Neural progenitor cell (in vitro differentiated cells): ENCODE measurements at regions not wholly inside any gene's neighbourhood (a gene's known extent, or its start where the extent isn't known, plus 50 kb on each side); places are given as distances from the start of the nearest gene placed in this dataset.

ENCODE experiments used
- DNase-seq: peaks from one replicate; pipeline ENCODE4 v3.0.0-alpha.2; 2016; ENCODE audit warnings: low spot score
- H2AFZ ChIP-seq: fragments of 200-600 bp; sonication (generic); replicated peaks from 2 replicates; pipeline ENCODE4 v1.6.1; 2016; ENCODE audit warnings: antibody characterized with exemption
- H3F3A ChIP-seq: fragments of 200-600 bp; sonication (generic); 2 replicates; pipeline ENCODE4 v1.6.1; 2016; ENCODE audit warnings: antibody characterized with exemption, low read depth
- H3K27ac ChIP-seq: fragments of 200-600 bp; sonication (generic); 2 replicates; pipeline ENCODE4 v1.5.1; 2016; ENCODE audit warnings: mild to moderate bottlenecking
- H3K27me3 ChIP-seq: fragments of 200-600 bp; sonication (generic); 2 replicates; pipeline ENCODE4 v1.6.1; 2016; ENCODE audit warnings: mild to moderate bottlenecking, moderate library complexity
- H3K36me3 ChIP-seq: fragments of 200-600 bp; sonication (generic); 2 replicates; pipeline ENCODE4 v1.5.1; 2016
- H3K4me1 ChIP-seq: fragments of 200-600 bp; sonication (generic); 2 replicates; pipeline ENCODE4 v1.6.1; 2016; ENCODE audit warnings: mixed run types
- H3K4me2 ChIP-seq: fragments of 200-600 bp; sonication (generic); 2 replicates; pipeline ENCODE4 v1.6.1; 2016
- H3K4me3 ChIP-seq: fragments of 200-600 bp; sonication (generic); 2 replicates; pipeline ENCODE4 v1.5.1; 2016
- H3K79me2 ChIP-seq: fragments of 200-600 bp; sonication (generic); 2 replicates; pipeline ENCODE4 v1.6.1; 2016; ENCODE audit warnings: low read depth
- H3K9ac ChIP-seq: fragments of 200-600 bp; sonication (generic); 2 replicates; pipeline ENCODE4 v1.6.1; 2016
- H3K9me3 ChIP-seq: fragments of 200-600 bp; sonication (generic); 2 replicates; pipeline ENCODE4 v1.5.1; 2016; ENCODE audit warnings: low read depth
- H4K20me1 ChIP-seq: fragments of 200-600 bp; sonication (generic); 2 replicates; pipeline ENCODE4 v1.6.1; 2016; ENCODE audit warnings: low read depth
- H3K27ac Mint-ChIP-seq: 3 replicates; pipeline ENCODE4 v1.8.0; 2021; ENCODE audit warnings: mixed read lengths
- H3K27me3 Mint-ChIP-seq: 2 replicates; pipeline ENCODE4 v1.8.0; 2022; ENCODE audit warnings: low read depth, mild to moderate bottlenecking, inconsistent platforms, moderate library complexity, mixed read lengths; ENCODE audit not compliant: insufficient read depth
- H3K36me3 Mint-ChIP-seq: 3 replicates; pipeline ENCODE4 v1.8.0; 2021; ENCODE audit warnings: mixed read lengths
- H3K4me1 Mint-ChIP-seq: 3 replicates; pipeline ENCODE4 v1.8.0; 2021; ENCODE audit warnings: mixed read lengths
- H3K4me3 Mint-ChIP-seq: 3 replicates; pipeline ENCODE4 v1.8.0; 2021; ENCODE audit warnings: mild to moderate bottlenecking, moderate library complexity, mixed read lengths
- H3K9me3 Mint-ChIP-seq: 3 replicates; pipeline ENCODE4 v1.8.0; 2020; ENCODE audit warnings: mixed read lengths
- CTCF ChIP-seq: fragments of 200-600 bp; sonication (generic); IDR thresholded peaks from 2 replicates; pipeline ENCODE4 v1.5.1; 2017; ENCODE audit warnings: antibody characterized with exemption, mild to moderate bottlenecking
- EZH2 ChIP-seq: fragments of 200-600 bp; sonication (generic); IDR thresholded peaks from 2 replicates; pipeline ENCODE4 v1.6.1; 2017; ENCODE audit warnings: antibody characterized with exemption, mild to moderate bottlenecking, moderate library complexity
- EZH2phosphoT487 ChIP-seq: fragments of 200-600 bp; sonication (generic); IDR thresholded peaks from 2 replicates; pipeline ENCODE4 v1.6.1; 2017; ENCODE audit warnings: antibody characterized with exemption

GRCh38 chr12:91985002-91985787 lies 160.5 kb downstream of the BTG1 start:
- DNase-seq = no peak
- H3K4me3 ChIP-seq = no peak overlapping the region
- no peak overlapping the region for H2AFZ ChIP-seq
- Mint-ChIP-seq H3K27ac (no peak overlapping the region), H3K36me3 (no peaks in the 10 kb centered on the region), H3K4me3 (no peak overlapping the region), H3K27me3 (no peaks in the 10 kb centered on the region), H3K9me3 (no peaks in the 10 kb centered on the region), H3K4me1 (peaks cover 25% of the 10 kb centered on the region)
- peaks cover 3% of the 10 kb centered on the region for H4K20me1 ChIP-seq
- H3K79me2 ChIP-seq = no peaks in the 10 kb centered on the region
- H3K4me1 ChIP-seq = peaks cover 8% of the 10 kb centered on the region
- no peak overlapping the region for H3K27ac ChIP-seq
- no peak overlapping the region for H3K9ac ChIP-seq
- no peaks in the 10 kb centered on the region for H3K9me3 ChIP-seq
- no peak for TF ChIP-seq EZH2phosphoT487
- H3K36me3 ChIP-seq = no peaks in the 10 kb centered on the region
- H3F3A ChIP-seq = no peaks in the 10 kb centered on the region
- H3K27me3 ChIP-seq = no peaks in the 10 kb centered on the region
- no peak overlapping the region for H3K4me2 ChIP-seq

- no peak for TF ChIP-seq EZH2phosphoT487
- no peak for TF ChIP-seq EZH2
- TF ChIP-seq CTCF = no peak
- no peak overlapping the region for H3K4me3 ChIP-seq
- peaks cover 25% of the 10 kb centered on the region for H3K4me1 Mint-ChIP-seq
- H3K9me3 Mint-ChIP-seq = no peaks in the 10 kb centered on the region
- H3K27ac ChIP-seq = no peak overlapping the region
- no peaks in the 10 kb centered on the region for H3K36me3 Mint-ChIP-seq
- H3K27ac Mint-ChIP-seq = no peak overlapping the region
- H3K36me3 ChIP-seq = no peaks in the 10 kb centered on the region
- H3K9me3 ChIP-seq = no peaks in the 10 kb centered on the region
- H3K4me2 ChIP-seq = no peak overlapping the region
- no peak overlapping the region for H3K4me3 Mint-ChIP-seq
- peaks cover 3% of the 10 kb centered on the region for H4K20me1 ChIP-seq
- H2AFZ ChIP-seq = no peak overlapping the region
- H3K27me3 Mint-ChIP-seq = no peaks in the 10 kb centered on the region
- H3K27me3 ChIP-seq = no peaks in the 10 kb centered on the region
- H3K9ac ChIP-seq = no peak overlapping the region
- no peak for DNase-seq
- no peaks in the 10 kb centered on the region for H3F3A ChIP-seq
- no peaks in the 10 kb centered on the region for H3K79me2 ChIP-seq
- peaks cover 8% of the 10 kb centered on the region for H3K4me1 ChIP-seq
Observed at GRCh38 chr12:91984556-91984955, 161.1 kb downstream of the BTG1 start.

- H3K4me1 Mint-ChIP-seq = peaks cover 25% of the 10 kb centered on the region
- H3K9me3 Mint-ChIP-seq = no peaks in the 10 kb centered on the region
Observed at GRCh38 chr12:91983935-91984334, 161.7 kb downstream of the BTG1 start.

More at GRCh38 chr12:91983935-91984334, 161.7 kb downstream of the BTG1 start:
- H3K4me3 Mint-ChIP-seq = no peak overlapping the region
- no peak for TF ChIP-seq EZH2phosphoT487
- no peak for TF ChIP-seq CTCF
- TF ChIP-seq EZH2 = no peak
- H3K9ac ChIP-seq = no peak overlapping the region
- H3K27ac ChIP-seq = no peak overlapping the region
- peaks cover 8% of the 10 kb centered on the region for H3K4me1 ChIP-seq
- no peaks in the 10 kb centered on the region for H3K36me3 ChIP-seq
- no peak overlapping the region for H3K4me3 ChIP-seq
- no peaks in the 10 kb centered on the region for H3K27me3 Mint-ChIP-seq
- H3F3A ChIP-seq = no peaks in the 10 kb centered on the region
- no peak overlapping the region for H3K4me2 ChIP-seq
- H3K27me3 ChIP-seq = no peaks in the 10 kb centered on the region
- H2AFZ ChIP-seq = no peak overlapping the region
- no peak for DNase-seq
- no peaks in the 10 kb centered on the region for H3K36me3 Mint-ChIP-seq
- H3K9me3 ChIP-seq = no peaks in the 10 kb centered on the region
- H3K79me2 ChIP-seq = no peaks in the 10 kb centered on the region
- H3K27ac Mint-ChIP-seq = no peak overlapping the region
- peaks cover 3% of the 10 kb centered on the region for H4K20me1 ChIP-seq
